K562 (cell line): ENCODE measurements at regions not wholly inside any gene's neighbourhood (a gene's known extent, or its start where the extent isn't known, plus 50 kb on each side); places are given as distances from the start of the nearest gene placed in this dataset.

Experiments
- BDP1 ChIP-seq: IDR thresholded peaks from 3 replicates; pipeline ENCODE4 v1.6.1; 2011; ENCODE audit not compliant: insufficient read length, insufficient read depth
- FIP1L1 ChIP-seq: fragments of 200-400 bp; formaldehyde crosslinking; IDR thresholded peaks from 2 replicates; pipeline ENCODE4 v1.6.1; 2018; ENCODE audit warnings: mild to moderate bottlenecking, low read depth, low read length; ENCODE audit not compliant: poor library complexity, severe bottlenecking
- MTA1 ChIP-seq: fragments of 450-650 bp; IDR thresholded peaks from 2 replicates; pipeline ENCODE4 v1.6.1; 2017; ENCODE audit warnings: borderline replicate concordance
- NBN ChIP-seq: fragments of 450-650 bp; IDR thresholded peaks from 2 replicates; pipeline ENCODE4 v1.6.1; 2016; ENCODE audit warnings: low read depth, mild to moderate bottlenecking
- POLR2H ChIP-seq: IDR thresholded peaks from 2 replicates; pipeline ENCODE4 v1.6.1; 2016; ENCODE audit warnings: missing genetic modification characterization, low read depth, mild to moderate bottlenecking, control low read depth, missing compliant biosample characterization, moderate library complexity
- SAFB2 ChIP-seq: fragments of 200-400 bp; formaldehyde crosslinking; IDR thresholded peaks from 2 replicates; pipeline ENCODE4 v1.6.1; 2018; ENCODE audit warnings: borderline replicate concordance, low read length, low read depth, moderate library complexity; ENCODE audit not compliant: severe bottlenecking
- SRSF1 ChIP-seq: fragments of 200-400 bp; formaldehyde crosslinking; IDR thresholded peaks from 2 replicates; pipeline ENCODE4 v1.6.1; 2017; ENCODE audit warnings: mild to moderate bottlenecking, low read depth, low read length, moderate library complexity
- STAG1 ChIP-seq: sonication (generic); formaldehyde crosslinking; IDR thresholded peaks from 2 replicates; pipeline ENCODE4 v1.5.0; 2020; ENCODE audit warnings: missing genetic modification reagents, borderline replicate concordance
- TAL1 ChIP-seq: fragments of 450-650 bp; IDR thresholded peaks from 2 replicates; pipeline ENCODE4 v1.6.1; 2016; ENCODE audit warnings: mild to moderate bottlenecking
- TSC22D4 ChIP-seq: fragments of 450-650 bp; IDR thresholded peaks from 2 replicates; pipeline ENCODE4 v1.6.1; 2016; ENCODE audit warnings: missing genetic modification characterization, missing biosample characterization, control low read depth
- YBX1 ChIP-seq: fragments of 450-650 bp; IDR thresholded peaks from 2 replicates; pipeline ENCODE4 v1.7.1; 2016; ENCODE audit warnings: mild to moderate bottlenecking
- ZNF57 ChIP-seq: fragments of 450-650 bp; formaldehyde crosslinking; IDR thresholded peaks from 2 replicates; pipeline ENCODE4 v1.4.0; 2020; ENCODE audit warnings: mild to moderate bottlenecking, moderate library complexity
- ZNF830 ChIP-seq: fragments of 250-450 bp; sonication (Bioruptor Pico); IDR thresholded peaks from 2 replicates; pipeline ENCODE4 v1.5.0; 2021; ENCODE audit warnings: mild to moderate bottlenecking
- TF ChIP-seq, protein P1 (sequence below): sonication (generic); formaldehyde crosslinking; IDR thresholded peaks from 2 replicates; pipeline ENCODE4 v1.8.0; 2022; ENCODE audit warnings: missing genetic modification reagents, mild to moderate bottlenecking, moderate library complexity, borderline replicate concordance
- TF ChIP-seq, protein P2 (sequence below): fragments of 450-650 bp; IDR thresholded peaks from 2 replicates; pipeline ENCODE4 v1.6.1; 2016; ENCODE audit warnings: mild to moderate bottlenecking, moderate library complexity
- TF ChIP-seq, protein P3 (sequence below): sonication (generic); formaldehyde crosslinking; IDR thresholded peaks from 2 replicates; pipeline ENCODE4 v1.5.0; 2020; ENCODE audit warnings: missing genetic modification reagents

DNA sequence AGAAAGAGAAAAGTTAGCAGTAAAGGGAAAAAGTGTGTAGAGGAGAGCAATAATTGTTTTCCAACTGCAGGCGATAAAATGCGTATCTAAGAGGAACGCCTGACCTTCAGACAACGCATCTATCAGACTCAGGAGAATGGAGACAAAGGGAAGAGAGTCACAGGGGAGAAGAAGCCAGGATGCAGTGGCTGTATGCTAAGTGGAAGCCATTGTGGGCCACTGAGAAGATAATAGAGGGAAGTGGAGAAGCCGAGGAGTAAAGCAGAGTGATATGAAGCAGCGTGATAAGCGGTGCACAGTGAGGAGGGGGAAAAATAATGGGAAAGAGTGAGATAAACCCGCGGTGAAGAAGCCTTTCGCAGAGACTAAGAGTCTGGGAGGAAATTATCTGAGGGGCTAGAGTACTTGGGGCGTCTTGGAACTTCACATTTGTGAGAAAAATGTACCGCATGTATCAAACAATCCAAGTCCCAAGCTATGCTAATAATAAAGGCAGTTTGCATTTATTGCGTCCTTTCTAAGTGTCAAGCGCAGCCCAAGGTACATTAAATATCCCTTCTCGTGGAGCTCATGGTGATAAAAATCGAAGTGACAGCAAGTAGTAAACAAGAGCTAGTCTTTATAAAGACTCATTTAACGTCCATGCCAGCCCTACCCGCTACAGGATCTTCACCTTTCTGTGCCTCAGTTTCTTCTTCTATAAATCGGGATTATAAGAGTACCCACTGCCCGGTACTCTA, 259.8 kb upstream of the PROX1 start (continued):
- no peak for TF ChIP-seq SAFB2
- no peak for TF ChIP-seq POLR2H
- no peak for TF ChIP-seq ZNF57
- TF ChIP-seq, protein P1, sequence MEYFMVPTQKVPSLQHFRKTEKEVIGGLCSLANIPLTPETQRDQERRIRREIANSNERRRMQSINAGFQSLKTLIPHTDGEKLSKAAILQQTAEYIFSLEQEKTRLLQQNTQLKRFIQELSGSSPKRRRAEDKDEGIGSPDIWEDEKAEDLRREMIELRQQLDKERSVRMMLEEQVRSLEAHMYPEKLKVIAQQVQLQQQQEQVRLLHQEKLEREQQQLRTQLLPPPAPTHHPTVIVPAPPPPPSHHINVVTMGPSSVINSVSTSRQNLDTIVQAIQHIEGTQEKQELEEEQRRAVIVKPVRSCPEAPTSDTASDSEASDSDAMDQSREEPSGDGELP (CRISPR knock-in tag) = no peak
- TF ChIP-seq, protein P2, sequence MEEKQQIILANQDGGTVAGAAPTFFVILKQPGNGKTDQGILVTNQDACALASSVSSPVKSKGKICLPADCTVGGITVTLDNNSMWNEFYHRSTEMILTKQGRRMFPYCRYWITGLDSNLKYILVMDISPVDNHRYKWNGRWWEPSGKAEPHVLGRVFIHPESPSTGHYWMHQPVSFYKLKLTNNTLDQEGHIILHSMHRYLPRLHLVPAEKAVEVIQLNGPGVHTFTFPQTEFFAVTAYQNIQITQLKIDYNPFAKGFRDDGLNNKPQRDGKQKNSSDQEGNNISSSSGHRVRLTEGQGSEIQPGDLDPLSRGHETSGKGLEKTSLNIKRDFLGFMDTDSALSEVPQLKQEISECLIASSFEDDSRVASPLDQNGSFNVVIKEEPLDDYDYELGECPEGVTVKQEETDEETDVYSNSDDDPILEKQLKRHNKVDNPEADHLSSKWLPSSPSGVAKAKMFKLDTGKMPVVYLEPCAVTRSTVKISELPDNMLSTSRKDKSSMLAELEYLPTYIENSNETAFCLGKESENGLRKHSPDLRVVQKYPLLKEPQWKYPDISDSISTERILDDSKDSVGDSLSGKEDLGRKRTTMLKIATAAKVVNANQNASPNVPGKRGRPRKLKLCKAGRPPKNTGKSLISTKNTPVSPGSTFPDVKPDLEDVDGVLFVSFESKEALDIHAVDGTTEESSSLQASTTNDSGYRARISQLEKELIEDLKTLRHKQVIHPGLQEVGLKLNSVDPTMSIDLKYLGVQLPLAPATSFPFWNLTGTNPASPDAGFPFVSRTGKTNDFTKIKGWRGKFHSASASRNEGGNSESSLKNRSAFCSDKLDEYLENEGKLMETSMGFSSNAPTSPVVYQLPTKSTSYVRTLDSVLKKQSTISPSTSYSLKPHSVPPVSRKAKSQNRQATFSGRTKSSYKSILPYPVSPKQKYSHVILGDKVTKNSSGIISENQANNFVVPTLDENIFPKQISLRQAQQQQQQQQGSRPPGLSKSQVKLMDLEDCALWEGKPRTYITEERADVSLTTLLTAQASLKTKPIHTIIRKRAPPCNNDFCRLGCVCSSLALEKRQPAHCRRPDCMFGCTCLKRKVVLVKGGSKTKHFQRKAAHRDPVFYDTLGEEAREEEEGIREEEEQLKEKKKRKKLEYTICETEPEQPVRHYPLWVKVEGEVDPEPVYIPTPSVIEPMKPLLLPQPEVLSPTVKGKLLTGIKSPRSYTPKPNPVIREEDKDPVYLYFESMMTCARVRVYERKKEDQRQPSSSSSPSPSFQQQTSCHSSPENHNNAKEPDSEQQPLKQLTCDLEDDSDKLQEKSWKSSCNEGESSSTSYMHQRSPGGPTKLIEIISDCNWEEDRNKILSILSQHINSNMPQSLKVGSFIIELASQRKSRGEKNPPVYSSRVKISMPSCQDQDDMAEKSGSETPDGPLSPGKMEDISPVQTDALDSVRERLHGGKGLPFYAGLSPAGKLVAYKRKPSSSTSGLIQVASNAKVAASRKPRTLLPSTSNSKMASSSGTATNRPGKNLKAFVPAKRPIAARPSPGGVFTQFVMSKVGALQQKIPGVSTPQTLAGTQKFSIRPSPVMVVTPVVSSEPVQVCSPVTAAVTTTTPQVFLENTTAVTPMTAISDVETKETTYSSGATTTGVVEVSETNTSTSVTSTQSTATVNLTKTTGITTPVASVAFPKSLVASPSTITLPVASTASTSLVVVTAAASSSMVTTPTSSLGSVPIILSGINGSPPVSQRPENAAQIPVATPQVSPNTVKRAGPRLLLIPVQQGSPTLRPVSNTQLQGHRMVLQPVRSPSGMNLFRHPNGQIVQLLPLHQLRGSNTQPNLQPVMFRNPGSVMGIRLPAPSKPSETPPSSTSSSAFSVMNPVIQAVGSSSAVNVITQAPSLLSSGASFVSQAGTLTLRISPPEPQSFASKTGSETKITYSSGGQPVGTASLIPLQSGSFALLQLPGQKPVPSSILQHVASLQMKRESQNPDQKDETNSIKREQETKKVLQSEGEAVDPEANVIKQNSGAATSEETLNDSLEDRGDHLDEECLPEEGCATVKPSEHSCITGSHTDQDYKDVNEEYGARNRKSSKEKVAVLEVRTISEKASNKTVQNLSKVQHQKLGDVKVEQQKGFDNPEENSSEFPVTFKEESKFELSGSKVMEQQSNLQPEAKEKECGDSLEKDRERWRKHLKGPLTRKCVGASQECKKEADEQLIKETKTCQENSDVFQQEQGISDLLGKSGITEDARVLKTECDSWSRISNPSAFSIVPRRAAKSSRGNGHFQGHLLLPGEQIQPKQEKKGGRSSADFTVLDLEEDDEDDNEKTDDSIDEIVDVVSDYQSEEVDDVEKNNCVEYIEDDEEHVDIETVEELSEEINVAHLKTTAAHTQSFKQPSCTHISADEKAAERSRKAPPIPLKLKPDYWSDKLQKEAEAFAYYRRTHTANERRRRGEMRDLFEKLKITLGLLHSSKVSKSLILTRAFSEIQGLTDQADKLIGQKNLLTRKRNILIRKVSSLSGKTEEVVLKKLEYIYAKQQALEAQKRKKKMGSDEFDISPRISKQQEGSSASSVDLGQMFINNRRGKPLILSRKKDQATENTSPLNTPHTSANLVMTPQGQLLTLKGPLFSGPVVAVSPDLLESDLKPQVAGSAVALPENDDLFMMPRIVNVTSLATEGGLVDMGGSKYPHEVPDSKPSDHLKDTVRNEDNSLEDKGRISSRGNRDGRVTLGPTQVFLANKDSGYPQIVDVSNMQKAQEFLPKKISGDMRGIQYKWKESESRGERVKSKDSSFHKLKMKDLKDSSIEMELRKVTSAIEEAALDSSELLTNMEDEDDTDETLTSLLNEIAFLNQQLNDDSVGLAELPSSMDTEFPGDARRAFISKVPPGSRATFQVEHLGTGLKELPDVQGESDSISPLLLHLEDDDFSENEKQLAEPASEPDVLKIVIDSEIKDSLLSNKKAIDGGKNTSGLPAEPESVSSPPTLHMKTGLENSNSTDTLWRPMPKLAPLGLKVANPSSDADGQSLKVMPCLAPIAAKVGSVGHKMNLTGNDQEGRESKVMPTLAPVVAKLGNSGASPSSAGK = peak; percentile 70
- no peak for TF ChIP-seq MTA1
- TF ChIP-seq, protein P3, sequence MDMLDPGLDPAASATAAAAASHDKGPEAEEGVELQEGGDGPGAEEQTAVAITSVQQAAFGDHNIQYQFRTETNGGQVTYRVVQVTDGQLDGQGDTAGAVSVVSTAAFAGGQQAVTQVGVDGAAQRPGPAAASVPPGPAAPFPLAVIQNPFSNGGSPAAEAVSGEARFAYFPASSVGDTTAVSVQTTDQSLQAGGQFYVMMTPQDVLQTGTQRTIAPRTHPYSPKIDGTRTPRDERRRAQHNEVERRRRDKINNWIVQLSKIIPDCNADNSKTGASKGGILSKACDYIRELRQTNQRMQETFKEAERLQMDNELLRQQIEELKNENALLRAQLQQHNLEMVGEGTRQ = no peak
- TF ChIP-seq TSC22D4 (tag) = no peak
- no peak for TF ChIP-seq BDP1
- no peak for TF ChIP-seq ZNF830 (CRISPR knock-in tag)
- TF ChIP-seq STAG1 (CRISPR knock-in tag) = no peak
- no peak for TF ChIP-seq SRSF1
- no peak for TF ChIP-seq TAL1
- no peak for TF ChIP-seq YBX1
- TF ChIP-seq FIP1L1 = no peak
- no peak for TF ChIP-seq NBN
